ENCODE measurements at regions not wholly inside any gene's neighbourhood (a gene's known extent, or its start where the extent isn't known, plus 50 kb on each side); places are given as distances from the start of the nearest gene placed in this dataset.

DNA sequence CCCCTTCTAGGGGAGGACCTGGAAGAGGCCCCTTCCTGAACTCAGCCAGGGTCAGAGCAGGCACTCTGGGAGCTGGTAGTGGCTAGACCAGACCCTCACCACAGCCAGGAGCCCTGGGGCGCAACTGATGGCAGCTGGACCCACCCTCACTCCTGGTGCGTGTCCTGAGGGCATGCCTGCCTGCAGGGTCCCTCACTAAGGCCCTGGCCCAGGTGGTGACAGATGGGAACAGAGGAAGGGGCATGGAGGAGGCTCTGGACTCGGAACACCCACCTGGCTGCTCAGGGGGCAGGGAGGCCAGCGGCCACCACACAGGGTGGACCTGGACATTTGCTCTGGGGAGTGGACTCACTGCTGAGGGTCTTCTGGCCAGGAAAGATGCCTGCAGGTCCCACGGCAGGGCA, 342.2 kb upstream of the SFSWAP start:
- H3K27ac ChIP-seq (ENCODE audit: low read depth, low read length), result no peak overlapping the region
- H3K4me3 ChIP-seq (ENCODE audit: low read depth, low read length), result no peak overlapping the region
- no peaks in the 10 kb centered on the region for H3K9me3 ChIP-seq (ENCODE audit: control insufficient read depth, insufficient read depth, low read length)
- no peaks in the 10 kb centered on the region for H3K36me3 ChIP-seq (ENCODE audit: control insufficient read depth, insufficient read depth, low read length)
- H3K27me3 ChIP-seq (ENCODE audit: control insufficient read depth, insufficient read depth, low read length), result no peaks in the 10 kb centered on the region
- H3K9ac ChIP-seq (ENCODE audit: low read depth, low read length), result no peak overlapping the region
- no peaks in the 10 kb centered on the region for H3K4me1 ChIP-seq (ENCODE audit: control insufficient read depth, insufficient read depth, low read length)

DNA sequence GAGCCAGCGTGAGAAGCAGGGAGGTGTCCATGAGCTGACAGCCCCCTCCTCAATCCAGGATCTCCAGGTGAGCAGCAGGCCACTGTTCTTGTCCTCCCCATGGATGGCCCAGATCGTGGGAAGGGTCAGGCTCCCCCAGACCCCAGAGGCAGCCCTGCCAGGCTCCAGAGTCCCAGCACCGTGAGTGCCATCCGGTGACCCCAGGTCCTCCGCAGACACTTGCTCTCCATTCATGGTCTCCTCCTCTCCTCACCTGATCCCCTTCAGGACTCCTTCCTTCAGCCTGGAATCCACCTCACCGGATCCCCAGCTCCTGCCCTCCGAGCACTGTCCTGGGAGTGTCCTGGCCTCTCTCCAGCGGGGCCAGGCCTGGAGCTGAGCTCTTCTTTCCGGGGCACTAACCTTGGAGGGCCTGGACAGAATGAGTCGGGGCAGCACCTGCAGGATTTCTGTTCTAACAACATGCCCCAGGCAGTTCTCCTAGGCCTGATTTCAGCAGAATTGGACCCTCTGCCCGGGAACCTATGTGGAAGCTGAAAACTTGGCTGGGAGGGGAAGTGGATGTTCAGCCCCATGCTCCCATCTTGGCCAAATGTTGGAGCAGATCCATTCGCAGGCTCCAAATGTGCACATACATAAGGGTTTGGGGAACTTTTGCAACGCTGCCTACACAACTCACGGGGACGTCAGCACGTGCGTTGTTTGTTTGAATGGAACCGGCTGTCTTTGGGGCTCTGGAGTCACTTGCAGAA, 341.6 kb upstream of the SFSWAP start:
- Histone ChIP-seq H3K27me3 (ENCODE audit: control insufficient read depth, insufficient read depth, low read length) (no peaks in the 10 kb centered on the region), H3K4me3 (ENCODE audit: low read depth, low read length) (no peak overlapping the region), H3K9ac (ENCODE audit: low read depth, low read length) (no peak overlapping the region), H3K27ac (ENCODE audit: low read depth, low read length) (no peak overlapping the region), H3K4me1 (ENCODE audit: control insufficient read depth, insufficient read depth, low read length) (no peaks in the 10 kb centered on the region), H3K36me3 (ENCODE audit: control insufficient read depth, insufficient read depth, low read length) (no peaks in the 10 kb centered on the region), H3K9me3 (ENCODE audit: control insufficient read depth, insufficient read depth, low read length) (no peaks in the 10 kb centered on the region)

DNA sequence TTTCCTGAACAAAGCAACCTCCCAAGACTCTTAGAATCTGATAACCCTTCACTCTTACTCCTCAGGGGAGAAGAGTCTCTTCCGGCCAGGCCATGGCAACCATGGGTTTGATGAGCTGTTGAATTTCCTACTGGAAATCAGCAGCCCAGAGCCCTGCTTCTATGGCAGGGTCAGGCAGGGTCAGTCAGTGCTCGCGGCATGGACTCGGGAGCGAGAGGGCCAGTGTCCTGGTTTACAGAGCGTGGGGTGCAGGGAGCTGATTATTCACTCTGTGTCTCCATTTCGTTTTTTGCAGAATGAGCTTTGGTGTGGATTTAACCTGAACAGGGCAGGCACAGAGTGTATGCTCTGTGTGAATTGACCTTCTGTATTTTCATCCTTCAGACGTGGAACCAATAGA, 340.6 kb upstream of the SFSWAP start:
- H3K9me3 ChIP-seq (ENCODE audit: control insufficient read depth, insufficient read depth, low read length), result no peaks in the 10 kb centered on the region
- no peaks in the 10 kb centered on the region for H3K4me1 ChIP-seq (ENCODE audit: control insufficient read depth, insufficient read depth, low read length)
- H3K9ac ChIP-seq (ENCODE audit: low read depth, low read length), result no peak overlapping the region
- no peaks in the 10 kb centered on the region for H3K27me3 ChIP-seq (ENCODE audit: control insufficient read depth, insufficient read depth, low read length)
- no peak overlapping the region for H3K27ac ChIP-seq (ENCODE audit: low read depth, low read length)
- no peak overlapping the region for H3K4me3 ChIP-seq (ENCODE audit: low read depth, low read length)
- H3K36me3 ChIP-seq (ENCODE audit: control insufficient read depth, insufficient read depth, low read length), result no peaks in the 10 kb centered on the region

DNA sequence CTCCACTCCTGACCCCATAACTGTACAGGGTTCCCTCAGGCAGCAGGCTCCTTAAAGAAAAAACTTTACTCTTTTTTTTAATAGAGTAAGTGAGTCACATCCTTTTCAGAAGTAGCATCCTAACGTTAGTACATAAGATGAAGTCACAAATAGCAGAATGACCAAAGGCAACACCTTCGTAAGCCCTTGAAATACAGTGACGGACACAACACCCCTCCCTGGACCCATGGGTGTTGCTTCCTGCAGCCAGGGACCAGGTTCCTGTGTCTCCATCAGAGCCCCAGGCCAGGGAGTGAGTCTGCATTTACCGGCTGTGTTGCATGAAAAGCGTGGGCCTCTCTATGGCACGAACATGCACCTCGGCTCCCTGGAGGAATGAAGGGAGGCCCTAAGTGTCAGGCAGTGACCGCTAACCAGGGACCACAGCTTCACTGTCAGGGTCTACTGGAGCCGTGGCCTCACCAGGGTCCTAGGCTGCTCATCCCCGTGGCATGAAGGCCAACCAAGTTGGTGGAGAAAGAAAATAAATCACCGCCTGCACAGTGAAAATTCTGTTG, 340.0 kb upstream of the SFSWAP start:
- Histone ChIP-seq H3K9ac (ENCODE audit: low read depth, low read length) (no peak overlapping the region), H3K27ac (ENCODE audit: low read depth, low read length) (no peak overlapping the region), H3K9me3 (ENCODE audit: control insufficient read depth, insufficient read depth, low read length) (no peaks in the 10 kb centered on the region), H3K27me3 (ENCODE audit: control insufficient read depth, insufficient read depth, low read length) (no peaks in the 10 kb centered on the region), H3K4me3 (ENCODE audit: low read depth, low read length) (no peak overlapping the region), H3K4me1 (ENCODE audit: control insufficient read depth, insufficient read depth, low read length) (no peaks in the 10 kb centered on the region), H3K36me3 (ENCODE audit: control insufficient read depth, insufficient read depth, low read length) (no peaks in the 10 kb centered on the region)

DNA sequence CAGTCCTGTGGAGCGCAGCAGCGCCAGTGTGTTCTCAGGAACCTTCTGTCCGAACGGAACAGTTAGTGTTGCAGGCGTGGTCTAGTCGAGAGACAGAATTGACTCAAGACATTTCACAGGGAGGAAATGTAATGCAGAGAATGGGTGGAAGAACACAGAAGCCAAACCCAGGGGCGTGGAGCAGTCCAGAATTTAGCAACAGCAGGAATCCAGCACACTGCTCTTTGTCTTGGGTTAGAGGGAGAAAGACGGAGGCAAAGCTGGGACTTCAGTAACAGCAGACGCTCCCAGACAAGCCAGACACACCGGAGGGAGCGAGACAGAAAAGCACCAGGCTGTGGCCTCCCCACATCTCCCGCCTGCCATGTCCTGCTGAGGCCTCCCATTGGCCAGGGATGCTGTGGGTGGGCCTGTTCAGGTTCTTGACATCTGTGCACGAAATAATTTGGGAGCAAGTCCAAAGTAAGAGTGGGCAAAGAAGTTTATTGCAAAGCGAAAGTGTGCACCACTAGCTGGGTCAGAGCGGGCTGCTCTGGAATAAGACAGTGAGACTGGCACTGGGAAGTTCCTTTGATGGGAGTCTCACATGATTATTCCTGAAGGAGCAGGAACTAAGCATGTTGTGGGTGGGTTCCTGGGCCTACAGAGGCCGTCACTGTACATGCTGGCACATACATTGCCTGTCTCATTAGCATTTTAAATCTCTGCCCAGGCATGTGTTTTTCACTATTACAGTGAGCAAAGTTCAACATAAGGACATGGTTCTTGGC, 339.3 kb upstream of the SFSWAP start:
- Histone ChIP-seq H3K4me1 (ENCODE audit: control insufficient read depth, insufficient read depth, low read length) (no peaks in the 10 kb centered on the region), H3K9ac (ENCODE audit: low read depth, low read length) (no peak overlapping the region), H3K9me3 (ENCODE audit: control insufficient read depth, insufficient read depth, low read length) (no peaks in the 10 kb centered on the region), H3K36me3 (ENCODE audit: control insufficient read depth, insufficient read depth, low read length) (no peaks in the 10 kb centered on the region), H3K27me3 (ENCODE audit: control insufficient read depth, insufficient read depth, low read length) (no peaks in the 10 kb centered on the region), H3K27ac (ENCODE audit: low read depth, low read length) (no peak overlapping the region), H3K4me3 (ENCODE audit: low read depth, low read length) (no peak overlapping the region)

DNA sequence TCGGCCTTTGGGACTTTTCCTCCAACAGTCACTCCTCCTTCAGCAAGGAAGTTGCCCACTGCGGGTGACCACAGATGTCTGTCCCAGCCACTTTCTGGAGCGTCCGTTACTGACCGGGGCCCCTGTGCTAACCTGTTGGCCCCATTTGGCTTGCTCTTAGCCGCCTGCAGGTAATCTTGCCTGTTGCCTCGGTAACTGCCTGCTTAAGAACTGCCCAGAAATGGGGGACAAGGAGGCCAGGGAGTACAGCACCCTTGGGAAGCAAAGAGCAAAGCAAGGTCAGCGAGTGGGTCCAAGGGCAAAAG, 338.8 kb upstream of the SFSWAP start:
- H3K36me3 ChIP-seq (ENCODE audit: control insufficient read depth, insufficient read depth, low read length), result no peaks in the 10 kb centered on the region

DNA sequence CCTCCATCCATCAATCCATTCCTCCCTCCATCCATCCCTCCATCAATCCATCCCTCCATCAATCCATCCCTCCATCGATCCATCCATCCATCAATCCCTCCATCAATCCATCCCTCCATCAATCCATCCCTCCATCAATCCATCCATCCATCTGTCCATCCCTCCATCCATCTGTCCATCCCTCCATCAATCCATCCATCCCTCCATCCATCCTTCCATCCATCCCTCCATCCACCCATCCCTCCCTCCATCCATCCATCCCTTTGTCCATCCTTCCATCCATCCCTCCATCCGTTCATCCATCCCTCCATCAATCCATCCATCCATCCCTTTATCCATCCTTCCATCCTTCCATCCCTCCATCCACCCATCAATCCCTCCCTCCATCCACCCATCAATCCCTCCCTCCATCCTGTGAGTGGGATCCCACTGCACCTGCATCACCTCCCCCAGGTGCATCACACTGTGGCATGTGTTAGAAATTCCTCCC, 338.1 kb upstream of the SFSWAP start:
- no peak overlapping the region for H3K27ac ChIP-seq (ENCODE audit: low read depth, low read length)
- H3K36me3 ChIP-seq (ENCODE audit: control insufficient read depth, insufficient read depth, low read length), result no peaks in the 10 kb centered on the region
- H3K4me3 ChIP-seq (ENCODE audit: low read depth, low read length), result no peak overlapping the region
- H3K9ac ChIP-seq (ENCODE audit: low read depth, low read length), result no peak overlapping the region
- H3K9me3 ChIP-seq (ENCODE audit: control insufficient read depth, insufficient read depth, low read length), result no peaks in the 10 kb centered on the region
- no peaks in the 10 kb centered on the region for H3K27me3 ChIP-seq (ENCODE audit: control insufficient read depth, insufficient read depth, low read length)
- H3K4me1 ChIP-seq (ENCODE audit: control insufficient read depth, insufficient read depth, low read length), result no peaks in the 10 kb centered on the region

More for the DNA sequence above, 338.8 kb upstream of the SFSWAP start:
- Histone ChIP-seq H3K27me3 (ENCODE audit: control insufficient read depth, insufficient read depth, low read length) (no peaks in the 10 kb centered on the region), H3K4me1 (ENCODE audit: control insufficient read depth, insufficient read depth, low read length) (no peaks in the 10 kb centered on the region), H3K27ac (ENCODE audit: low read depth, low read length) (no peak overlapping the region), H3K9me3 (ENCODE audit: control insufficient read depth, insufficient read depth, low read length) (no peaks in the 10 kb centered on the region), H3K4me3 (ENCODE audit: low read depth, low read length) (no peak overlapping the region), H3K9ac (ENCODE audit: low read depth, low read length) (no peak overlapping the region)

DNA sequence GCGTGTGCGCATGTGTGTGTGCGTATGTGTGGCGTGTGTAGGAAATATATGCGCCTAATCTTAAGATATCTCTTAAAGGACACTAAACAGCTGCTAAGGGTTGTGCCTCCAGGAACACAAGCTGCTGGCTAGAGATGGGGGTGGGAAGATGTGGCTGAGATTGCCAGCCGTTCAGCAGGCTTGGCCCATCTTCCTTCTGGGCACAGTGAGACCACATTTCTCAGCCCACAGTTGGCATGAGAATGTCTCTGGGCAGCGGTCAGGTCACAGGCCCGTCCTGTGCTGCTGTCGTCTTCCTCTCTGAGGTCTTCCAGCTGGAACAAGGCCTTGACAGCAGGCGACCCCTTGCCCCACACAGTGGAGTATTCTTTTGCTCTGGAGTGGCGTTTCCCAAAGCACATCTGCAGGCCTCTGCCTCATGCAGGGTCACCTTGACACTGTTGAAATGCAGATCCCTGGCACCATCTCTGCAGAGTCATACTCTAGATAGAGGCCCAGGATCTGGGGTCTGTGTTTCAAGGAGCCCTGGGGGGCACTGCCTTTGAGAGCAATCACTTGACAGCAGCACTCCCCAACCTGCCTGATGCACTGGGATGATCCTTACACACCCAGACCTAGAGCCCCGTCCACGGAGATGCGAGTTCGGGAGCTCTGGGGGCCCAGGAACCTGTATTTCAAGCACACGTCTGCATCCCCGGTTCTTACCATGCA, 335.5 kb upstream of the SFSWAP start:
- Histone ChIP-seq H3K4me1 (ENCODE audit: control insufficient read depth, insufficient read depth, low read length) (peaks cover 7% of the 10 kb centered on the region), H3K9ac (ENCODE audit: low read depth, low read length) (no peak overlapping the region), H3K27ac (ENCODE audit: low read depth, low read length) (no peak overlapping the region), H3K36me3 (ENCODE audit: control insufficient read depth, insufficient read depth, low read length) (no peaks in the 10 kb centered on the region), H3K9me3 (ENCODE audit: control insufficient read depth, insufficient read depth, low read length) (no peaks in the 10 kb centered on the region), H3K4me3 (ENCODE audit: low read depth, low read length) (no peak overlapping the region), H3K27me3 (ENCODE audit: control insufficient read depth, insufficient read depth, low read length) (peaks cover 4% of the 10 kb centered on the region; the same call in 1 of the 2 replicates)

DNA sequence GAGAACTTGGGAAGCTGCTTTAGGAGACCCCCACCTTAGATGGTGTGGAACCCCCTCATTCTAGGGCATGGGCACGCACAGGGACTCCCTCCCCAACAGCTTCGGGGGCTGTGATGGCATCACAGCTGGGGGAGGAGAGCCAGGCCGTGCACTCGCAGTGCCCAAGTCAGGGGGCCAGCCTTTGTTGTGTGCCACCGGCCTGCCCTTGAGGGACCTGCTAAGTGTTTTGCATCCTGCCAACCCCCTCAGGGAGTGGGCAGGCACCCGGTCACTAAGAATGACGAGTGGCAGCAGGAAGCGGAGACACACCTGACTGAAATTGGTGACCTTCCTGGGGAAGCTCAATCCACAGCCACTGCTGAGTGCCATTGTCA, 334.9 kb upstream of the SFSWAP start:
- Histone ChIP-seq H3K4me3 (ENCODE audit: low read depth, low read length) (no peak overlapping the region), H3K27me3 (ENCODE audit: control insufficient read depth, insufficient read depth, low read length) (peaks cover 4% of the 10 kb centered on the region; the same call in 1 of the 2 replicates), H3K9ac (ENCODE audit: low read depth, low read length) (no peak overlapping the region), H3K9me3 (ENCODE audit: control insufficient read depth, insufficient read depth, low read length) (no peaks in the 10 kb centered on the region), H3K4me1 (ENCODE audit: control insufficient read depth, insufficient read depth, low read length) (peaks cover 10% of the 10 kb centered on the region), H3K36me3 (ENCODE audit: control insufficient read depth, insufficient read depth, low read length) (no peaks in the 10 kb centered on the region), H3K27ac (ENCODE audit: low read depth, low read length) (no peak overlapping the region)

DNA sequence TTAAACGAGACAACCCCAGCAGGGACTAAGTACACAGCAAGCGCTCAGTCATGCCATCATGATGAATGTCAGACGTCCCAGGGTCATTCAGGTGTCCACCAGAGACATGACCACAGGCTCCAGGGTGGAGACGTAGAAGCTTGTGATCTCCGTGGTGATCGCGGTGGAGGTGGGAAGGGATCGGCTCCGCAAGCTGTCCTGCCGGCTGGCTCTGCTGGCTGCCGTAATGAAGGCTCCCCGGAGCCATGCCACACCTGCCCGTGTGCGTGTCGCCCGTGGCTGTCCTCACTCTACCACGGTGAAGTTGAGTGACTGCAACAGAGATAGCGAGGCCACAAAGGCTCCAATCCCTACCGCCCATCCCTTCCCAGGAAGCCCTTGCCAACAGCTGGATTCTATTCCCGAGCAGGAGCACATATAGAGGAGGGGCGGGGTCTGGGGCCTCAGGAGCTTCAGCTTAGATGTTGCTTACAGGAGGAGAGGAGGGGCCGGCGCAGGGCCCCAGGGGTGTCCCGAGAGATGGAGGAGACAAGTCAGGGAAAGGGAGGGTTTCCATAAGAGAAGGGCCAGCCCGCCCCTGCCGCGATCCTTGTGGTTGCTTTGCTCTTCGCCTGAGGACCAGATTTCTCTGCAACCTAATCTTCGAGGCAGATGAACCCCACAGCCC, 332.6 kb upstream of the SFSWAP start:
- peaks cover 13% of the 10 kb centered on the region for H3K4me1 ChIP-seq (ENCODE audit: control insufficient read depth, insufficient read depth, low read length)
- H3K27ac ChIP-seq (ENCODE audit: low read depth, low read length), result no peak overlapping the region
- no peak overlapping the region for H3K9ac ChIP-seq (ENCODE audit: low read depth, low read length)
- peaks cover 4% of the 10 kb centered on the region; the same call in 1 of the 2 replicates for H3K27me3 ChIP-seq (ENCODE audit: control insufficient read depth, insufficient read depth, low read length)
- no peaks in the 10 kb centered on the region for H3K36me3 ChIP-seq (ENCODE audit: control insufficient read depth, insufficient read depth, low read length)
- H3K9me3 ChIP-seq (ENCODE audit: control insufficient read depth, insufficient read depth, low read length), result no peaks in the 10 kb centered on the region
- no peak overlapping the region for H3K4me3 ChIP-seq (ENCODE audit: low read depth, low read length)

Measured in HUES48 (cell line).